ENCODE measurements at regions not wholly inside any gene's neighbourhood (a gene's known extent, or its start where the extent isn't known, plus 50 kb on each side); places are given as distances from the start of the nearest gene placed in this dataset.
A peak's percentile ranks its signal among the peaks of the same experiment; 100 is the strongest.
"Not testable (repeated sequence)": the region's sequence is repeated elsewhere in the genome, so short reads cannot be mapped to it uniquely, and the experiment has no call there.

- no peak overlapping the region for H3K4me3 ChIP-seq
- H3K4me1 ChIP-seq (ENCODE audit: low read depth) = no peaks in the 10 kb centered on the region
- no peaks in the 10 kb centered on the region for H3K9me3 ChIP-seq (ENCODE audit: low read depth)
- no peak for TF ChIP-seq CTCF (IDR thresholded peaks at IDR 0.05; ENCODE audit: low read depth, low read length)
- no peaks in the 10 kb centered on the region for H3K27me3 ChIP-seq
- peak in 1 of 2 donors; percentile 51 for DNase-seq (ENCODE audit: low read depth in 1 of 2, low spot score in 1 of 2)
- H3K27ac ChIP-seq = no peak overlapping the region
- H3K36me3 ChIP-seq = no peaks in the 10 kb centered on the region
Observed at GRCh38 chrX:120727911-120728310, 98.1 kb upstream of the C1GALT1C1 start.

- H3K27ac ChIP-seq = no peak overlapping the region
- H3K36me3 ChIP-seq = no peaks in the 10 kb centered on the region
- no peaks in the 10 kb centered on the region for H3K9me3 ChIP-seq (ENCODE audit: low read depth)
- H3K4me1 ChIP-seq (ENCODE audit: low read depth) = no peaks in the 10 kb centered on the region
- DNase-seq (ENCODE audit: low read depth in 1 of 2, low spot score in 1 of 2) = no peak
- TF ChIP-seq CTCF (IDR thresholded peaks at IDR 0.05; ENCODE audit: low read depth, low read length) = no peak
- no peaks in the 10 kb centered on the region for H3K27me3 ChIP-seq
- H3K4me3 ChIP-seq = no peak overlapping the region
Observed at GRCh38 chrX:120727452-120727851, 97.6 kb upstream of the C1GALT1C1 start.

DNA sequence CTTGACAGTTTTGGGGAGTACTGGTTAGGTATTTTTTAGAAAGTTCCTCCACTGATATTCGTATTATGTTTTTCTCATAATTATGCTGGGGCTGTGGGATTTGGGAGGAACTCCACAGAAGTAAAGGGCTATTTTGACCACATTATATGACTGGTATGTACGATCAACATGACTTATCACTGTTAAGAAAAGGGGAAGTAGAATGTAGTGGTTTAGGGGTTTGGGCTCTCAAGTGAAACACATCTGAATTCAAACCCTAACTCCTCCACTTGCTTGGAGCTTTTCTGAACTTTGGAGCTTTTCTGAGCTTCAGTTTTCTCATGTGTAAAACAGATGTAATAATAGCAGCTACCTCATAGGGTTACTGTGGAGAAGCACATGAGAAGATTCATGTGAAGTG is 96.4 kb upstream of the C1GALT1C1 start:
- DNase-seq (ENCODE audit: low read depth in 1 of 2, low spot score in 1 of 2) = no peak
- no peak for TF ChIP-seq CTCF (IDR thresholded peaks at IDR 0.05; ENCODE audit: low read depth, low read length)
- Histone ChIP-seq H3K9me3 (ENCODE audit: low read depth) (no peaks in the 10 kb centered on the region), H3K27ac (no peak overlapping the region), H3K4me3 (no peak overlapping the region), H3K4me1 (ENCODE audit: low read depth) (no peaks in the 10 kb centered on the region), H3K36me3 (no peaks in the 10 kb centered on the region), H3K27me3 (no peaks in the 10 kb centered on the region)

- Histone ChIP-seq H3K4me3 (no peak overlapping the region), H3K9me3 (ENCODE audit: low read depth) (no peaks in the 10 kb centered on the region), H3K36me3 (no peaks in the 10 kb centered on the region), H3K27me3 (no peaks in the 10 kb centered on the region), H3K4me1 (ENCODE audit: low read depth) (no peaks in the 10 kb centered on the region), H3K27ac (no peak overlapping the region)
- no peak for DNase-seq (ENCODE audit: low read depth in 1 of 2, low spot score in 1 of 2)
- no peak for TF ChIP-seq CTCF (IDR thresholded peaks at IDR 0.05; ENCODE audit: low read depth, low read length)
Observed at GRCh38 chrX:120725874-120726273, 96.0 kb upstream of the C1GALT1C1 start.

DNA sequence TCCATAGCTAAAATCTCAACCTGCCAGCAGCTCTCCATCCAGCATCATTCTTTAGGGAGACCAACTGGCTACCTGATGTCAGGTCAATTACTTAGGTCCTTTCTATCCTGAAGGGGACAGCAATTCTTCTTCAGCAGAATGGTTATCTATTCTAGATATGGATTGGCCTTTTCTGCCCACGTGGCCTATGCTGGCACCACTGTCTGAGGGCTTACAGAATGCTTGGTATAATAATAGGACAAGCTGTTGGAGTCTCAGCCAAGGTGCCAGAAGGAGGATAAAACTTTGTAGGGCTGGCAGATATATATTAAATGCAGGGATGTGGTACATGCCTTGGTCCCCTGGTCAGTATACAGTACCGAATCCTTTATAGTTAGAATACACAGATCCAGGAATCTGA is 89.8 kb upstream of the C1GALT1C1 start:
- TF ChIP-seq CTCF (IDR thresholded peaks at IDR 0.05; ENCODE audit: low read depth, low read length) = no peak
- no peaks in the 10 kb centered on the region for H3K4me1 ChIP-seq (ENCODE audit: low read depth)
- no peak for DNase-seq (ENCODE audit: low read depth in 1 of 2, low spot score in 1 of 2)
- H3K27me3 ChIP-seq = no peaks in the 10 kb centered on the region
- H3K4me3 ChIP-seq = no peak overlapping the region
- H3K9me3 ChIP-seq (ENCODE audit: low read depth) = no peaks in the 10 kb centered on the region
- H3K27ac ChIP-seq = no peak overlapping the region
- no peaks in the 10 kb centered on the region for H3K36me3 ChIP-seq

- Histone ChIP-seq H3K27ac (no peak overlapping the region), H3K4me1 (ENCODE audit: low read depth) (no peaks in the 10 kb centered on the region), H3K9me3 (ENCODE audit: low read depth) (no peaks in the 10 kb centered on the region), H3K4me3 (no peak overlapping the region), H3K27me3 (no peaks in the 10 kb centered on the region), H3K36me3 (no peaks in the 10 kb centered on the region)
- no peak for TF ChIP-seq CTCF (IDR thresholded peaks at IDR 0.05; ENCODE audit: low read depth, low read length)
- DNase-seq (ENCODE audit: low read depth in 1 of 2, low spot score in 1 of 2) = no peak
Observed at GRCh38 chrX:120718969-120719368, 89.1 kb upstream of the C1GALT1C1 start.

- not testable (repeated sequence) for DNase-seq (ENCODE audit: low read depth in 1 of 2, low spot score in 1 of 2); H3K27ac ChIP-seq; H3K9me3 ChIP-seq (ENCODE audit: low read depth); H3K27me3 ChIP-seq; H3K36me3 ChIP-seq; H3K4me1 ChIP-seq (ENCODE audit: low read depth); H3K4me3 ChIP-seq
Observed at GRCh38 chrX:120702337-120702736, 72.5 kb upstream of the C1GALT1C1 start.
